Type B pancreatic cell (in vitro differentiated cells): ENCODE measurements at regions not wholly inside any gene's neighbourhood (a gene's known extent, or its start where the extent isn't known, plus 50 kb on each side); places are given as distances from the start of the nearest gene placed in this dataset.

ENCODE experiments used
- DNase-seq: peaks from one replicate; pipeline ENCODE4 v3.0.0; 2021; ENCODE audit warnings: mixed read lengths; ENCODE audit not compliant: unreplicated experiment; ENCODE audit errors: extremely low spot score
- H3K27ac Mint-ChIP-seq: 2 replicates; pipeline ENCODE4 v1.8.0; 2021; ENCODE audit warnings: mild to moderate bottlenecking, mixed read lengths
- H3K27me3 Mint-ChIP-seq: 2 replicates; pipeline ENCODE4 v1.8.0; 2021; ENCODE audit warnings: mixed read lengths
- H3K36me3 Mint-ChIP-seq: 2 replicates; pipeline ENCODE4 v1.8.0; 2021; ENCODE audit warnings: mixed read lengths
- H3K4me1 Mint-ChIP-seq: one replicate; pipeline ENCODE4 v1.8.0; 2021; ENCODE audit warnings: mixed read lengths; ENCODE audit not compliant: unreplicated experiment
- H3K4me3 Mint-ChIP-seq: 2 replicates; pipeline ENCODE4 v1.8.0; 2021; ENCODE audit warnings: mild to moderate bottlenecking, mixed read lengths
- H3K9me3 Mint-ChIP-seq: 2 replicates; pipeline ENCODE4 v1.8.0; 2021; ENCODE audit warnings: mixed read lengths
- TF ChIP-seq, protein P1 (sequence below): fragments of 200-600 bp; sonication (generic); conservative IDR thresholded peaks from 2 replicates; pipeline ENCODE4 v1.5.0; 2021; ENCODE audit warnings: antibody characterized with exemption, mild to moderate bottlenecking

DNA sequence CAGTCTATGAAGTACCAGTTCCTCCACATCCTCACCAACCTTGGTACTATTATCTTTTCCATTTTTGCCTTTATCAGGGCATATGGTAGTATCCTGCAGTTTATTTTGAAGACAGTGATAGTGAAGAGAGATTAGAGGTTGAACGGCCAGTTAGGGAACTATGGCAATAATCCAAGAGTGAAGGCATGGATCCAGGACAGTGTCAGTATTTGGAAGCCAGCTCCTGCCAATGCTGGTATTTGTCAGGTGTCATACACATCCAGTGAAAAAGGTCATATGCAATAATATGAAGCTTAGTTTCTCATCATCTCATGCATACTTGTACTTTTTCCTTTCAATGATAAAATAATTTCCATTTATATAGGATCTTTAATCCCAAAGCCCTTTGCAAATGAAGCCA lies 56.8 kb upstream of the KCNMB2 start:
- no peaks in the 10 kb centered on the region for H3K9me3 Mint-ChIP-seq
- no peak overlapping the region for H3K27ac Mint-ChIP-seq
- no peaks in the 10 kb centered on the region for H3K36me3 Mint-ChIP-seq
- H3K4me3 Mint-ChIP-seq, result no peak overlapping the region
- TF ChIP-seq, protein P1, sequence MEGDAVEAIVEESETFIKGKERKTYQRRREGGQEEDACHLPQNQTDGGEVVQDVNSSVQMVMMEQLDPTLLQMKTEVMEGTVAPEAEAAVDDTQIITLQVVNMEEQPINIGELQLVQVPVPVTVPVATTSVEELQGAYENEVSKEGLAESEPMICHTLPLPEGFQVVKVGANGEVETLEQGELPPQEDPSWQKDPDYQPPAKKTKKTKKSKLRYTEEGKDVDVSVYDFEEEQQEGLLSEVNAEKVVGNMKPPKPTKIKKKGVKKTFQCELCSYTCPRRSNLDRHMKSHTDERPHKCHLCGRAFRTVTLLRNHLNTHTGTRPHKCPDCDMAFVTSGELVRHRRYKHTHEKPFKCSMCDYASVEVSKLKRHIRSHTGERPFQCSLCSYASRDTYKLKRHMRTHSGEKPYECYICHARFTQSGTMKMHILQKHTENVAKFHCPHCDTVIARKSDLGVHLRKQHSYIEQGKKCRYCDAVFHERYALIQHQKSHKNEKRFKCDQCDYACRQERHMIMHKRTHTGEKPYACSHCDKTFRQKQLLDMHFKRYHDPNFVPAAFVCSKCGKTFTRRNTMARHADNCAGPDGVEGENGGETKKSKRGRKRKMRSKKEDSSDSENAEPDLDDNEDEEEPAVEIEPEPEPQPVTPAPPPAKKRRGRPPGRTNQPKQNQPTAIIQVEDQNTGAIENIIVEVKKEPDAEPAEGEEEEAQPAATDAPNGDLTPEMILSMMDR, result no peak
- H3K4me1 Mint-ChIP-seq, result peaks cover 4% of the 10 kb centered on the region
- no peaks in the 10 kb centered on the region for H3K27me3 Mint-ChIP-seq
- DNase-seq, result no peak

DNA sequence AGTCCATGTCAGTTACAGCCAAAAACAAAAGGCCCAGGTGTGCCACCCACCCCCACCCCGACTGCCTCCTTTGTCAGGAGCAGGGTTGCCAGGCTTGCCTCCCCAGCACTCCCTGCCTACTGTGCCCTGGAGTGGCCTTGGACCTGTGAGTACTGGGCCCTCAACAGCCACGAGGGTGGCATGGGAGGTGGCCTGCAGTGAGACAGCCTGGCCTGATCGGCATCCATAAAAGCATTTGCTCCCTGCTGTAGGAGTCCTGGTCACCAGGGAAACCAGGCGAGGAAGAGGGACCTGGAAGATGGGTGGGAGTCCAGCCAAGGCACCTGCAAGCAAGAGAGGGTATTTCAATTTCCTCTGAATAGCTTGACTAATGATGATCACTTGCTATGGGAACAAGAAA lies 56.4 kb upstream of the KCNMB2 start:
- no peaks in the 10 kb centered on the region for H3K27me3 Mint-ChIP-seq
- no peaks in the 10 kb centered on the region for H3K9me3 Mint-ChIP-seq
- H3K36me3 Mint-ChIP-seq, result no peaks in the 10 kb centered on the region
- no peak for DNase-seq
- H3K27ac Mint-ChIP-seq, result no peak overlapping the region
- no peaks in the 10 kb centered on the region for H3K4me1 Mint-ChIP-seq
- H3K4me3 Mint-ChIP-seq, result no peak overlapping the region
- TF ChIP-seq, protein P1, result no peak

DNA sequence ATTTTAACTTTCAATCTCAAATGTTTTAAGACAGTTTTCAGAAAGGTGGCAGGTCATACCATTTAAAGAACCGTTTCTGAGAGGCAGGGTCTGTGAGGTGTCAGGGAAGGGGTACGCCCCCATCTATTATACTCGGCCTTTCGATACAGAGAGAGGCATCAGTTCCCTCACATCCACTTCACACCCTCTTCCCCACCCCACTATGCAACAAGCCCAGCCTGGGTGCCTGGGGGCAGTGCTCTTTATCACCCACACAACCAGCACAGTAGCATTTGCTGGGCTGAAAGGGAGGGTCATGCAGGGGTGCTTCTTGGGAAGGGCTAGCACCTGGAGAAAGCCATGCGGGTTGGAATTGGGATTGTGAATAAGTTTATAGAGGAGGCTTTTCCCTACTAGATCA lies 56.0 kb upstream of the KCNMB2 start:
- Mint-ChIP-seq H3K27ac (no peak overlapping the region), H3K4me3 (no peak overlapping the region), H3K9me3 (no peaks in the 10 kb centered on the region), H3K4me1 (no peaks in the 10 kb centered on the region), H3K27me3 (no peaks in the 10 kb centered on the region), H3K36me3 (no peaks in the 10 kb centered on the region)
- no peak for DNase-seq
- TF ChIP-seq, protein P1, result no peak

DNA sequence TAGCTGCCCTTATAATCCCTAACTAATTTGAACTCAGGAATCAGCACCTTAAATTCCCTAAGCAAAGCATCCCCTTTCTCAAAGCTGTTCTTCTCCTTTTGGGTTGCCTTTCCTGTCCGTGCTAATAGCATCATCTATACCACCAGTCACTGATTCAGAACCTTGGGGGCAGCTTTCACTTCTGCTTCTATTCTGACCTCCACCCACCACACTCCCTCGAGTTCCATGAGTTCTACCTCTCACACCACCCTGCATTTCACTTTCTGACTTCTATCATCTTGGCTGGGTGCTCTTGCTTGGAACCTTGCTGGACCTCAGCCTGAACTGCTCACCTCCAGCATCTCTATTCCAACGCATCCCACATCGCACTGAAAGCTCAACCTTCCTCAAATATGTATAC lies 55.4 kb upstream of the KCNMB2 start:
- Mint-ChIP-seq H3K9me3 (no peaks in the 10 kb centered on the region), H3K27ac (no peak overlapping the region), H3K27me3 (no peaks in the 10 kb centered on the region), H3K4me1 (no peaks in the 10 kb centered on the region), H3K36me3 (no peaks in the 10 kb centered on the region), H3K4me3 (no peak overlapping the region)
- DNase-seq, result no peak
- TF ChIP-seq, protein P1, result no peak

DNA sequence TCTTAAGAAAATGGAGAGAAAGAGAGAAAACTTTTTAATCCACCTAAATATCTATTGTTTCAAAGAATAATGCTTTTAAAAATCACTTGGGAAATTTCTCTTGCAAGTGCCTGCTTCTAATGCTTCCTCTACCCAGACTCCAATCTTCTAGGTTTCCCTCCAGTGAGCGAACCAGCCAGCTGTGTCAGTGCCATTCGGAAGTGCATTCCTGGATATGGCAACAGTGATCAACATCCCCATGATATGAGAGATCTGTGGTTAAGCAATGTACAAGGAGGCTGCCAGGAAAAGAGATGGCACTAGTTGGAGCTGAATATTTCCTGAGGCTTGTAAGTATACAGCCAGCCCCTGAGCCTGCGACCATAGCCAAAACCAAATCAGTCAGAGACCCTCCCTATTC lies 53.3 kb upstream of the KCNMB2 start:
- DNase-seq, result no peak
- H3K4me1 Mint-ChIP-seq, result no peaks in the 10 kb centered on the region
- H3K27ac Mint-ChIP-seq, result no peak overlapping the region
- H3K4me3 Mint-ChIP-seq, result no peak overlapping the region
- H3K9me3 Mint-ChIP-seq, result no peaks in the 10 kb centered on the region
- H3K36me3 Mint-ChIP-seq, result no peaks in the 10 kb centered on the region
- TF ChIP-seq, protein P1, result no peak
- no peaks in the 10 kb centered on the region for H3K27me3 Mint-ChIP-seq

DNA sequence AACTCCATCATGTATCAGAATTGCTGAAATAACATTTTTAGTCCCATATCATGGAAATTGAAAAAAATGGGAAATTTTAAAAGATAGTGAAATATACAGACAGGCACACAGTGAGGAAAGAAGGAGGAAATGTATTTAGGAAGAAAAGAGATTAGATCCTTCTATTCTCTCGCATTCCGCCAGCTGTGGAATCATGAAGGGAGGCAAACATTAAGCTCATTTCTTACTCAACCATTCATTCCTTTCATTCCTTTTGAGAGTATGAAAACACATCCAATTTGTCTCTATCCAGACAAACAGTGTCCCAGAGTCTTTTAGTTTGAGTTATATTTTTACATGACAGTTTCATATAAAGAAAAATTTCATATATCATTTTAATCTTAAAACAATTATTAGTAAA lies 52.5 kb upstream of the KCNMB2 start:
- Mint-ChIP-seq H3K4me1 (no peaks in the 10 kb centered on the region), H3K27ac (no peak overlapping the region), H3K4me3 (no peak overlapping the region), H3K36me3 (no peaks in the 10 kb centered on the region), H3K9me3 (no peaks in the 10 kb centered on the region), H3K27me3 (no peaks in the 10 kb centered on the region)
- TF ChIP-seq, protein P1, result no peak
- DNase-seq, result no peak
